Astrocyte (in vitro differentiated cells and primary cell): ENCODE measurements at regions not wholly inside any gene's neighbourhood (a gene's known extent, or its start where the extent isn't known, plus 50 kb on each side); places are given as distances from the start of the nearest gene placed in this dataset.

Experiments used
- DNase-seq: peaks from one replicate; pipeline ENCODE4 v3.0.0-alpha.2; 2010; ENCODE audit warnings: low read depth
- FAIRE-seq: peaks from 2 replicates; lab custom pipeline; 2011; peaks lifted over from hg19 to GRCh38; lab: Jason Lieb, UNC
- H2AFZ ChIP-seq: 2 replicates; pipeline ENCODE4 v1.6.0; 2012; ENCODE audit warnings: low read depth, low read length, inconsistent platforms
- H3K27ac ChIP-seq: 2 replicates; pipeline ENCODE4 v1.5.1; 2011; ENCODE audit warnings: low read depth, low read length, inconsistent platforms
- H3K27me3 ChIP-seq: 2 replicates; pipeline ENCODE4 v1.6.0; 2011; ENCODE audit warnings: low read length, inconsistent platforms; ENCODE audit not compliant: insufficient read depth
- H3K36me3 ChIP-seq: 2 replicates; pipeline ENCODE4 v1.5.1; 2011; ENCODE audit warnings: low read length, inconsistent platforms; ENCODE audit not compliant: insufficient read depth
- H3K4me1 ChIP-seq: 2 replicates; pipeline ENCODE4 v1.5.1; 2011; ENCODE audit warnings: low read length, inconsistent platforms; ENCODE audit not compliant: insufficient read depth
- H3K4me2 ChIP-seq: 2 replicates; pipeline ENCODE4 v1.6.0; 2012; ENCODE audit warnings: low read length, inconsistent platforms
- H3K4me3 ChIP-seq: 2 replicates; pipeline ENCODE4 v1.5.1; 2011; ENCODE audit warnings: low read depth, mild to moderate bottlenecking, low read length, inconsistent platforms; ENCODE audit not compliant: insufficient read depth
- H3K79me2 ChIP-seq: 2 replicates; pipeline ENCODE4 v1.6.0; 2012; ENCODE audit warnings: mild to moderate bottlenecking, low read length, inconsistent platforms; ENCODE audit not compliant: insufficient read depth
- H3K9ac ChIP-seq: 2 replicates; pipeline ENCODE4 v1.6.0; 2012; ENCODE audit warnings: mild to moderate bottlenecking, low read length, inconsistent platforms
- H3K9me3 ChIP-seq: 2 replicates; pipeline ENCODE4 v1.5.1; 2012; ENCODE audit warnings: low read depth, mild to moderate bottlenecking, low read length, inconsistent platforms; ENCODE audit not compliant: insufficient read depth
- H4K20me1 ChIP-seq: 2 replicates; pipeline ENCODE4 v1.6.0; 2012; ENCODE audit warnings: low read length, inconsistent platforms; ENCODE audit not compliant: insufficient read depth
- H3K27ac Mint-ChIP-seq: one replicate; pipeline ENCODE4 v1.8.0; 2021; ENCODE audit warnings: mild to moderate bottlenecking, mixed read lengths; ENCODE audit not compliant: unreplicated experiment
- H3K27me3 Mint-ChIP-seq: one replicate; pipeline ENCODE4 v1.8.0; 2021; ENCODE audit warnings: low read depth, mixed read lengths; ENCODE audit not compliant: unreplicated experiment
- H3K36me3 Mint-ChIP-seq: one replicate; pipeline ENCODE4 v1.8.0; 2021; ENCODE audit warnings: low read depth, mixed read lengths; ENCODE audit not compliant: unreplicated experiment
- H3K4me1 Mint-ChIP-seq: one replicate; pipeline ENCODE4 v1.8.0; 2021; ENCODE audit warnings: low read depth, mixed read lengths; ENCODE audit not compliant: unreplicated experiment
- H3K4me3 Mint-ChIP-seq: one replicate; pipeline ENCODE4 v1.8.0; 2021; ENCODE audit warnings: mild to moderate bottlenecking, moderate library complexity, mixed read lengths; ENCODE audit not compliant: unreplicated experiment
- H3K9me3 Mint-ChIP-seq: one replicate; pipeline ENCODE4 v1.8.0; 2021; ENCODE audit warnings: mild to moderate bottlenecking, mixed read lengths; ENCODE audit not compliant: unreplicated experiment
- CTCF ChIP-seq: IDR thresholded peaks from 2 replicates; pipeline ENCODE4 v1.5.1; 2011; ENCODE audit warnings: low read depth, mild to moderate bottlenecking, inconsistent platforms, low read length, moderate library complexity; ENCODE audit not compliant: insufficient read depth
- EZH2 ChIP-seq: IDR thresholded peaks from 2 replicates; pipeline ENCODE4 v1.6.1; 2012; ENCODE audit warnings: mild to moderate bottlenecking, low read length, inconsistent platforms; ENCODE audit not compliant: insufficient read depth

GRCh38 chr3:159252772-159253384, 451.0 kb downstream of the MFSD1 start:
- Mint-ChIP-seq H3K4me1 (peaks cover 9% of the 10 kb centered on the region), H3K4me3 (no peak overlapping the region), H3K36me3 (no peaks in the 10 kb centered on the region), H3K27me3 (peaks cover 15% of the 10 kb centered on the region), H3K27ac (peak overlapping the region; percentile 22), H3K9me3 (peaks cover 2% of the 10 kb centered on the region)
- no peak overlapping the region for H3K9ac ChIP-seq
- peaks cover 4% of the 10 kb centered on the region for H3K4me1 ChIP-seq
- no peak overlapping the region for H3K4me2 ChIP-seq
- no peak overlapping the region for H3K4me3 ChIP-seq
- H2AFZ ChIP-seq: no peak overlapping the region
- no peak overlapping the region for H3K27ac ChIP-seq
- H3K79me2 ChIP-seq: no peaks in the 10 kb centered on the region
- no peaks in the 10 kb centered on the region for H3K27me3 ChIP-seq
- TF ChIP-seq EZH2: no peak
- TF ChIP-seq CTCF: peak; percentile 90
- FAIRE-seq: peak; percentile 9
- DNase-seq: peak; percentile 58
- no peaks in the 10 kb centered on the region for H3K9me3 ChIP-seq
- no peaks in the 10 kb centered on the region for H3K36me3 ChIP-seq
- no peaks in the 10 kb centered on the region for H4K20me1 ChIP-seq

GRCh38 chr3:159253860-159254259, 452.0 kb downstream of the MFSD1 start:
- H3K27me3 ChIP-seq: no peaks in the 10 kb centered on the region
- DNase-seq (no peak), FAIRE-seq (no peak)
- no peaks in the 10 kb centered on the region for H3K36me3 ChIP-seq
- H3K9ac ChIP-seq: no peak overlapping the region
- no peaks in the 10 kb centered on the region for H4K20me1 ChIP-seq
- no peak overlapping the region for H2AFZ ChIP-seq
- no peaks in the 10 kb centered on the region for H3K79me2 ChIP-seq
- no peak overlapping the region for H3K27ac ChIP-seq
- no peak overlapping the region for H3K4me2 ChIP-seq
- H3K9me3 Mint-ChIP-seq: peaks cover 2% of the 10 kb centered on the region
- H3K4me3 Mint-ChIP-seq: no peak overlapping the region
- TF ChIP-seq CTCF: no peak
- TF ChIP-seq EZH2: no peak
- H3K4me1 ChIP-seq: peaks cover 4% of the 10 kb centered on the region
- no peaks in the 10 kb centered on the region for H3K36me3 Mint-ChIP-seq
- no peak overlapping the region for H3K4me3 ChIP-seq
- no peaks in the 10 kb centered on the region for H3K9me3 ChIP-seq
- peaks cover 15% of the 10 kb centered on the region for H3K27me3 Mint-ChIP-seq
- peaks cover 9% of the 10 kb centered on the region for H3K4me1 Mint-ChIP-seq
- no peak overlapping the region for H3K27ac Mint-ChIP-seq

- Histone ChIP-seq H3K36me3 (no peaks in the 10 kb centered on the region), H3K79me2 (no peaks in the 10 kb centered on the region), H3K9ac (no peak overlapping the region), H3K4me1 (no peaks in the 10 kb centered on the region), H3K9me3 (no peaks in the 10 kb centered on the region), H2AFZ (no peak overlapping the region), H4K20me1 (no peaks in the 10 kb centered on the region), H3K27ac (no peak overlapping the region), H3K4me2 (no peak overlapping the region), H3K4me3 (no peak overlapping the region), H3K27me3 (peaks cover 14% of the 10 kb centered on the region)
- Mint-ChIP-seq H3K4me1 (no peaks in the 10 kb centered on the region), H3K9me3 (no peaks in the 10 kb centered on the region), H3K36me3 (no peaks in the 10 kb centered on the region), H3K27ac (no peak overlapping the region), H3K27me3 (peaks cover 24% of the 10 kb centered on the region), H3K4me3 (no peak overlapping the region)
- FAIRE-seq (no peak), DNase-seq (no peak)
- no peak for TF ChIP-seq CTCF
- TF ChIP-seq EZH2: no peak
Measured at GRCh38 chr3:159257954-159258353, 456.1 kb downstream of the MFSD1 start.
